ENCODE measurements at regions not wholly inside any gene's neighbourhood (a gene's known extent, or its start where the extent isn't known, plus 50 kb on each side); places are given as distances from the start of the nearest gene placed in this dataset.

DNA sequence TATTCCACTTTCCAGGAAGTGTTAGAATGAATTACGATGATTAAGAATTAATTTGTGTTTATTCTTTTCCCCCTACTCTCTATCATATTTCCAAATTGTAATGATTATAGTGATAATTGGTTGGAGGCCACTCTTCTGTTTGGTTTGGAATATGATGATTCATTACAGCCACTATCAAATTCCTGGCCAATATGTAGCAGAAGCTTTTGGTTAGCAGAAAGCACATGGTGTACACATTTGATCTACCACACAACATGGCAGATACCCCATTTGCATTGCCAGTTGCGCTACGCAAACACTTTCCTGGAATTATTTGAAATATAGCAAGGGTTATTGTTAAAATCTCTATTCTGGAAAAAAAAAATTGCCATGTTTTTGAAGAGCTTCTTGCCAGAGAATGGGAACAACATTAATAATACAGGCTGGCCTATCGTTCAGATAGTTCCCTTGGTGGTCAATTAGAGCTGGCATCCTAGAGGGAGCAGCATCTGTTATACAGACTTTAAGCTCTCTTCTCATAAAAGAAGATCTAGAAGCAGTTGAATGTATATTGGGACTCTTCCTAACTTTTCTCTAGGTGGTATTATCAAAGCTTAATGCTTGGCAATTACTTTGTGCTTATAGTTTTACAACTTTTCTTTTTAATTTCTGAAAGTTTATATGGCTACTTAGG, 455.0 kb upstream of the ACTBL2 start:
- TF ChIP-seq, protein P1, sequence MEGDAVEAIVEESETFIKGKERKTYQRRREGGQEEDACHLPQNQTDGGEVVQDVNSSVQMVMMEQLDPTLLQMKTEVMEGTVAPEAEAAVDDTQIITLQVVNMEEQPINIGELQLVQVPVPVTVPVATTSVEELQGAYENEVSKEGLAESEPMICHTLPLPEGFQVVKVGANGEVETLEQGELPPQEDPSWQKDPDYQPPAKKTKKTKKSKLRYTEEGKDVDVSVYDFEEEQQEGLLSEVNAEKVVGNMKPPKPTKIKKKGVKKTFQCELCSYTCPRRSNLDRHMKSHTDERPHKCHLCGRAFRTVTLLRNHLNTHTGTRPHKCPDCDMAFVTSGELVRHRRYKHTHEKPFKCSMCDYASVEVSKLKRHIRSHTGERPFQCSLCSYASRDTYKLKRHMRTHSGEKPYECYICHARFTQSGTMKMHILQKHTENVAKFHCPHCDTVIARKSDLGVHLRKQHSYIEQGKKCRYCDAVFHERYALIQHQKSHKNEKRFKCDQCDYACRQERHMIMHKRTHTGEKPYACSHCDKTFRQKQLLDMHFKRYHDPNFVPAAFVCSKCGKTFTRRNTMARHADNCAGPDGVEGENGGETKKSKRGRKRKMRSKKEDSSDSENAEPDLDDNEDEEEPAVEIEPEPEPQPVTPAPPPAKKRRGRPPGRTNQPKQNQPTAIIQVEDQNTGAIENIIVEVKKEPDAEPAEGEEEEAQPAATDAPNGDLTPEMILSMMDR (IDR thresholded peaks at IDR 0.05; ENCODE audit: low read depth, low read length, poor library complexity, severe bottlenecking): no peak
- TF ChIP-seq EZH2phosphoT487 (IDR thresholded peaks at IDR 0.05; ENCODE audit: borderline replicate concordance, low read length): no peak

All from DOHH2 (cell line).